ENCODE measurements at regions not wholly inside any gene's neighbourhood (a gene's known extent, or its start where the extent isn't known, plus 50 kb on each side); places are given as distances from the start of the nearest gene placed in this dataset.

- TF ChIP-seq, protein P1, sequence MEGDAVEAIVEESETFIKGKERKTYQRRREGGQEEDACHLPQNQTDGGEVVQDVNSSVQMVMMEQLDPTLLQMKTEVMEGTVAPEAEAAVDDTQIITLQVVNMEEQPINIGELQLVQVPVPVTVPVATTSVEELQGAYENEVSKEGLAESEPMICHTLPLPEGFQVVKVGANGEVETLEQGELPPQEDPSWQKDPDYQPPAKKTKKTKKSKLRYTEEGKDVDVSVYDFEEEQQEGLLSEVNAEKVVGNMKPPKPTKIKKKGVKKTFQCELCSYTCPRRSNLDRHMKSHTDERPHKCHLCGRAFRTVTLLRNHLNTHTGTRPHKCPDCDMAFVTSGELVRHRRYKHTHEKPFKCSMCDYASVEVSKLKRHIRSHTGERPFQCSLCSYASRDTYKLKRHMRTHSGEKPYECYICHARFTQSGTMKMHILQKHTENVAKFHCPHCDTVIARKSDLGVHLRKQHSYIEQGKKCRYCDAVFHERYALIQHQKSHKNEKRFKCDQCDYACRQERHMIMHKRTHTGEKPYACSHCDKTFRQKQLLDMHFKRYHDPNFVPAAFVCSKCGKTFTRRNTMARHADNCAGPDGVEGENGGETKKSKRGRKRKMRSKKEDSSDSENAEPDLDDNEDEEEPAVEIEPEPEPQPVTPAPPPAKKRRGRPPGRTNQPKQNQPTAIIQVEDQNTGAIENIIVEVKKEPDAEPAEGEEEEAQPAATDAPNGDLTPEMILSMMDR (IDR thresholded peaks at IDR 0.05) = no peak
- no peak for TF ChIP-seq POLR2A (IDR thresholded peaks at IDR 0.05)
Measured at GRCh38 chr14:50001151-50001998, 108.5 kb downstream of the ARF6 start.

Measured in heart left ventricle (tissue), 13 donors.